Neuronal stem cell (in vitro differentiated cells): ENCODE measurements at regions not wholly inside any gene's neighbourhood (a gene's known extent, or its start where the extent isn't known, plus 50 kb on each side); places are given as distances from the start of the nearest gene placed in this dataset.
A peak's percentile ranks its signal among the peaks of the same experiment; 100 is the strongest.

Experiments used
- DNase-seq: peaks from one replicate; pipeline ENCODE4 v3.0.0-alpha.2; 2013; ENCODE audit warnings: low spot score
- H2AFZ ChIP-seq: one replicate; pipeline ENCODE4 v1.6.1; 2013; ENCODE audit warnings: mild to moderate bottlenecking, low read length, inconsistent platforms
- H2AK5ac ChIP-seq: 2 replicates; pipeline ENCODE4 v1.6.1; 2013; ENCODE audit warnings: low read depth, mild to moderate bottlenecking, inconsistent platforms, low read length, moderate library complexity, mixed read lengths
- H2BK120ac ChIP-seq: 2 replicates; pipeline ENCODE4 v1.6.1; 2013; ENCODE audit warnings: low read depth, mild to moderate bottlenecking, inconsistent platforms, low read length, moderate library complexity, mixed read lengths
- H2BK12ac ChIP-seq: one replicate; pipeline ENCODE4 v1.6.1; 2013; ENCODE audit warnings: low read length, inconsistent platforms
- H2BK15ac ChIP-seq: 2 replicates; pipeline ENCODE4 v1.6.1; 2013; ENCODE audit warnings: mild to moderate bottlenecking, low read length, inconsistent platforms, mixed read lengths
- H2BK5ac ChIP-seq: one replicate; pipeline ENCODE4 v1.6.1; 2013; ENCODE audit warnings: inconsistent platforms, mild to moderate bottlenecking, low read length, moderate library complexity
- H3K14ac ChIP-seq: one replicate; pipeline ENCODE4 v1.6.1; 2013; ENCODE audit warnings: low read length, inconsistent platforms
- H3K18ac ChIP-seq: 2 replicates; pipeline ENCODE4 v1.6.1; 2013; ENCODE audit warnings: low read length, inconsistent platforms
- H3K23ac ChIP-seq: 2 replicates; pipeline ENCODE4 v1.6.1; 2013; ENCODE audit warnings: low read depth, mild to moderate bottlenecking, mixed read lengths, low read length, inconsistent platforms; ENCODE audit not compliant: poor library complexity
- H3K27ac ChIP-seq: replicated peaks from 3 replicates; pipeline ENCODE4 v1.5.1; 2013; ENCODE audit warnings: low read length, inconsistent platforms
- H3K27me3 ChIP-seq, 3 experiments: 2 replicates each; pipeline ENCODE4 v1.6.1; 2013; ENCODE audit warnings: low read length in 3 of 3, mild to moderate bottlenecking in 2 of 3, inconsistent platforms in 1 of 3, low read depth in 1 of 3, mixed read lengths in 1 of 3, moderate library complexity in 1 of 3; ENCODE audit not compliant: control insufficient read depth in 3 of 3, insufficient read depth in 3 of 3
- H3K36me3 ChIP-seq, 2 donors: replicated peaks in 1 of 2; 2 replicates each; pipeline ENCODE4 v1.6.1; 2013; ENCODE audit warnings: low read length in 2 of 2; ENCODE audit not compliant: control insufficient read depth in 2 of 2, insufficient read depth in 2 of 2
- H3K4ac ChIP-seq: 2 replicates; pipeline ENCODE4 v1.6.1; 2013; ENCODE audit warnings: inconsistent platforms, mild to moderate bottlenecking, low read length, moderate library complexity
- H3K4me1 ChIP-seq, 2 donors: 1 replicate in 1 of 2; 2 replicates in 1 of 2; pipeline ENCODE4 v1.6.1; 2013; ENCODE audit warnings: low read length in 2 of 2, low read depth in 1 of 2; ENCODE audit not compliant: control insufficient read depth in 2 of 2, insufficient read depth in 1 of 2
- H3K4me2 ChIP-seq: one replicate; pipeline ENCODE4 v1.6.1; 2013; ENCODE audit warnings: mild to moderate bottlenecking, low read length, inconsistent platforms; ENCODE audit not compliant: insufficient read depth, poor library complexity, severe bottlenecking
- H3K4me3 ChIP-seq, 2 donors: 2 replicates each; pipeline ENCODE4 v1.5.1; 2013; ENCODE audit warnings: low read length in 2 of 2, mild to moderate bottlenecking in 2 of 2, inconsistent platforms in 1 of 2, moderate library complexity in 1 of 2
- H3K79me1 ChIP-seq: one replicate; pipeline ENCODE4 v1.6.1; 2013; ENCODE audit warnings: low read depth, mild to moderate bottlenecking, inconsistent platforms, low read length, moderate library complexity
- H3K9ac ChIP-seq: one replicate; pipeline ENCODE4 v1.6.1; 2013; ENCODE audit warnings: mild to moderate bottlenecking, low read depth, low read length, inconsistent platforms; ENCODE audit not compliant: poor library complexity
- H3K9me3 ChIP-seq, 2 donors: replicated peaks in 1 of 2; 2 replicates each; pipeline versions ENCODE3 to v1.6.1; 2013; ENCODE audit warnings: low read length in 2 of 2, mild to moderate bottlenecking in 2 of 2, inconsistent platforms in 1 of 2, low read depth in 1 of 2, mixed read lengths in 1 of 2, moderate library complexity in 1 of 2; ENCODE audit not compliant: control insufficient read depth in 2 of 2, insufficient read depth in 1 of 2
- H4K8ac ChIP-seq: one replicate; pipeline ENCODE4 v1.6.1; 2013; ENCODE audit warnings: low read depth, mild to moderate bottlenecking, inconsistent platforms, low read length, moderate library complexity
- H4K91ac ChIP-seq: one replicate; pipeline ENCODE4 v1.6.1; 2013; ENCODE audit warnings: low read length, low read depth, mild to moderate bottlenecking, inconsistent platforms; ENCODE audit not compliant: poor library complexity
- WGBS, 2 donors: extraction: QIAGEN DNeasy Blood & Tissue Kit; methylation state at CpG; one replicate each; pipeline ENCODE4 v1.1.7; 2013; ENCODE audit warnings: missing lambda C conversion rate in 2 of 2, mixed read lengths in 1 of 2; ENCODE audit not compliant: insufficient read length in 2 of 2, insufficient replicate concordance in 1 of 2; ENCODE audit errors: extremely low coverage in 2 of 2; 5-methylcytosine and 5-hydroxymethylcytosine counted together

DNA sequence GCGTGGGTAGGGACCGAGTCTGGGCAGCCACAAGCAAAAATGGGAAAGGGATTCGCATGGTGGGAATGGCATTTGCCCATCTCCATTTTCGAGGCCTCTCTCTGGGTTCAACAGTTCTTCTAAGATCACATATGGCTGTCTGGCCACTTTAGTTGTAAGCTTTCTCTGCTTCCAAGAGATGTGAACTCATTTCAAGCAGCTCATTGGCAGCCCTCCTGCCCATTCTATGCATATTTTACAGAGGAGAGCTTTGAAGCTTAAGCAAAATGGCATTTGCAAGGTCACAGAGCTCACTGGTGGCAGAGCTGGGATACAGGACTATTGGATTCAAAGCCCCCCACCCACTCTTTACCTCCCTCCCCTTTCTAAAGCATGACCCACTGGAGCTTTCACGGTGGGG is 93.7 kb downstream of the HHIPL2 start:
- H4K8ac ChIP-seq = no peak overlapping the region
- H3K36me3 ChIP-seq = no peaks in the 10 kb centered on the region
- no peak overlapping the region for H3K4me2 ChIP-seq
- WGBS, 2 donors = no CpG with 5 or more reads among the region's 5 CpGs
- no peak overlapping the region for H2AK5ac ChIP-seq
- no peak overlapping the region for H3K14ac ChIP-seq
- H3K18ac ChIP-seq = no peak overlapping the region
- H3K23ac ChIP-seq = no peak overlapping the region
- H2BK5ac ChIP-seq = no peak overlapping the region
- H3K9me3 ChIP-seq = peaks cover 0 to 1% of the 10 kb centered on the region in 2 donors
- H2BK12ac ChIP-seq = no peak overlapping the region
- H4K91ac ChIP-seq = no peak overlapping the region
- H2BK15ac ChIP-seq = no peak overlapping the region
- H3K27ac ChIP-seq = no peak overlapping the region
- no peak overlapping the region for H2AFZ ChIP-seq
- DNase-seq = no peak
- H3K4me1 ChIP-seq = no peaks in the 10 kb centered on the region
- no peak overlapping the region for H3K4ac ChIP-seq
- H3K4me3 ChIP-seq = no peak overlapping the region
- H3K9ac ChIP-seq = no peak overlapping the region
- no peaks in the 10 kb centered on the region for H3K79me1 ChIP-seq
- H3K27me3 ChIP-seq = no peaks in the 10 kb centered on the region
- H2BK120ac ChIP-seq = no peak overlapping the region

DNA sequence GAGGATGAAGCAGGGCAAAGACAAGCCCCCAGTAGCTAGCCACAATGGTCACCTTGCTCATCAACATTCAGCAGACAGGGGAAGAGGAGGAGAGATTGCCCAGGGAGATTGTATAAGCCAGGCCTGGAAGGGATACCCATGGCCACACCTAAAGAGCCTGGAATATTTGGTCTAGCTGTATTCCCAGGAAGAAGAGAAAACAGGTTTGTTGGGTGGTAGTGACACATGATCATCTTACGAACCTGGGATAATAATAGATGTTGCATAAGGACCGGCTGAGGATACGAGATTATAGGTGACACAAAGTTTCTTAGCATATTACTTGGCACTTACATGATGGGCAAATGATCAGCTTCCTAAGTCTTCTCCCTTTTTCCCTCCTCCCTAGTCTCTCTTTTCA is 95.9 kb downstream of the HHIPL2 start:
- H4K8ac ChIP-seq = no peak overlapping the region
- no CpG with 5 or more reads among the region's 3 CpGs for WGBS, 2 donors

DNA sequence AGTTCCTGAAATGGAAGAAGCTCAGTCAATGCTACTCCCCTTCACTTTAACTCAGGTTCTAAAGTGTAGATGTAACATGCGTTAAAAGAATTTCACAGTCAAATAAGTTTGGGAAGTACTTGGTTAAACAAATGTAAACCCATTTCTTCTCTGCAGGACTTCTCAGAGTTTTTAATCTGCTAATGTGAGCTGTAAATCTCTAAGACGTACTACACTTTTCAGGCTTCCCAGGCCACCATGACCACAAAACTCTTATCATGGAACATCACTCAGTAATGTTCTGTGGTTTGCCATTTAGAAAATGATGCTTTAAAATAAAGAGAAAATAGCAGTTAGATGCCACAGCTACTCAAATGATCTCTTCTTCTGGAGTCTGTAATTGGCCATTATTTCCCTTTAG is 104.3 kb downstream of the HHIPL2 start:
- Histone ChIP-seq H2BK12ac (no peak overlapping the region), H3K79me1 (no peaks in the 10 kb centered on the region), H3K14ac (no peak overlapping the region), H3K4me2 (no peak overlapping the region), H3K36me3 (no peaks in the 10 kb centered on the region), H3K27me3 (no peaks in the 10 kb centered on the region), H2AK5ac (no peak overlapping the region), H2BK15ac (no peak overlapping the region), H3K23ac (no peak overlapping the region), H3K4ac (no peak overlapping the region), H3K27ac (no peak overlapping the region), H2BK5ac (no peak overlapping the region), H3K9ac (no peak overlapping the region), H3K18ac (no peak overlapping the region), H4K8ac (no peak overlapping the region), H2AFZ (no peak overlapping the region), H3K9me3 (no peaks in the 10 kb centered on the region), H4K91ac (no peak overlapping the region), H3K4me1 (peaks cover 0 to 3% of the 10 kb centered on the region in 2 donors), H3K4me3 (no peak overlapping the region), H2BK120ac (no peak overlapping the region)
- WGBS, 2 donors = no CpG with 5 or more reads among the region's 2 CpGs
- no peak for DNase-seq

More for the DNA sequence above, 95.9 kb downstream of the HHIPL2 start:
- H4K91ac ChIP-seq = no peak overlapping the region
- DNase-seq = no peak
- H3K4ac ChIP-seq = no peak overlapping the region
- H2BK15ac ChIP-seq = no peak overlapping the region
- no peak overlapping the region for H3K23ac ChIP-seq
- no peak overlapping the region for H3K4me2 ChIP-seq
- no peaks in the 10 kb centered on the region for H3K9me3 ChIP-seq
- H3K27me3 ChIP-seq = no peaks in the 10 kb centered on the region
- no peaks in the 10 kb centered on the region for H3K36me3 ChIP-seq
- H3K79me1 ChIP-seq = no peaks in the 10 kb centered on the region
- H3K14ac ChIP-seq = no peak overlapping the region
- no peak overlapping the region for H2BK12ac ChIP-seq
- H2BK120ac ChIP-seq = no peak overlapping the region
- no peaks in the 10 kb centered on the region for H3K4me1 ChIP-seq
- no peak overlapping the region for H2BK5ac ChIP-seq
- H3K4me3 ChIP-seq = no peak overlapping the region
- no peak overlapping the region for H3K9ac ChIP-seq
- no peak overlapping the region for H2AK5ac ChIP-seq
- H2AFZ ChIP-seq = no peak overlapping the region
- H3K18ac ChIP-seq = peak overlapping the region; percentile 2
- H3K27ac ChIP-seq = no peak overlapping the region

DNA sequence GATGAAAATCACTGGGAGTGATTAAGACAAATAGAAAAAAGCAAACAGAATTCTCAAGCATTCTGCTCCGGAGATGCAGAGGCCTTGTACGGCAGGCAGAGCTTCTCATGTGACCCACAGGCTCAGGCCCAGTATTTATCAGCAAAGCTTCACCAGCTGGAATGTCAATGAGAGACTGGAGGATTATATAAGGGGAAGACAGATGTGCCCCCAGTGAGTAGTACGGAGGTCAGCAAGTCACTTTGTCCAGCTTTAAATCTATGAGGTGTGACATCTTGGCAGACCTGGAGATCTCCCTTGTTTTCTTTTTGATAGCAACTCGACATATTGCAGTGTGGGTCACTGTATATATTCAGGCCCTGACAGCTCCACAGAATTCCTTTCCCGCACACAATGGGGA is 106.8 kb downstream of the HHIPL2 start:
- peaks cover 0 to 3% of the 10 kb centered on the region in 2 donors for H3K4me1 ChIP-seq
- no peaks in the 10 kb centered on the region for H3K27me3 ChIP-seq
- no peak overlapping the region for H4K91ac ChIP-seq
- no peak overlapping the region for H3K23ac ChIP-seq
- H3K4me3 ChIP-seq = no peak overlapping the region
- H2BK15ac ChIP-seq = no peak overlapping the region
- H3K79me1 ChIP-seq = no peaks in the 10 kb centered on the region
- H3K9me3 ChIP-seq = no peaks in the 10 kb centered on the region
- no peak overlapping the region for H3K18ac ChIP-seq
- DNase-seq = no peak
- H2BK5ac ChIP-seq = no peak overlapping the region
- no peak overlapping the region for H3K27ac ChIP-seq
- no peak overlapping the region for H3K4me2 ChIP-seq
- H4K8ac ChIP-seq = no peak overlapping the region
- WGBS, 2 donors = no CpG with 5 or more reads among the region's 5 CpGs
- no peak overlapping the region for H3K14ac ChIP-seq
- no peak overlapping the region for H2AK5ac ChIP-seq
- no peaks in the 10 kb centered on the region for H3K36me3 ChIP-seq
- no peak overlapping the region for H3K9ac ChIP-seq
- H2AFZ ChIP-seq = no peak overlapping the region
- H3K4ac ChIP-seq = no peak overlapping the region
- no peak overlapping the region for H2BK12ac ChIP-seq
- H2BK120ac ChIP-seq = no peak overlapping the region
